ENCODE measurements at regions not wholly inside any gene's neighbourhood (a gene's known extent, or its start where the extent isn't known, plus 50 kb on each side); places are given as distances from the start of the nearest gene placed in this dataset.
"Not testable (repeated sequence)": the region's sequence is repeated elsewhere in the genome, so short reads cannot be mapped to it uniquely, and the experiment has no call there.

GRCh38 chr12:7581625-7582024 lies 78.0 kb upstream of the CD163 start:
- peaks cover 0 to 13% (median 0%) of the 10 kb centered on the region in 3 donors for H3K9me3 ChIP-seq
- TF ChIP-seq CTCF (IDR thresholded peaks at IDR 0.05), result no peak
- no peak for TF ChIP-seq POLR2AphosphoS5 (IDR thresholded peaks at IDR 0.05)
- no peak for TF ChIP-seq EP300 (IDR thresholded peaks at IDR 0.05)
- TF ChIP-seq POLR2A (IDR thresholded peaks at IDR 0.05), result no peak
- no peak overlapping the region for H3K27ac ChIP-seq
- H3K4me1 ChIP-seq, result no peaks in the 10 kb centered on the region
- H3K27me3 ChIP-seq, result peaks cover 5% of the 10 kb centered on the region
- no peak for ATAC-seq
- H3K36me3 ChIP-seq, result no peaks in the 10 kb centered on the region
- no peak overlapping the region for H3K4me3 ChIP-seq

GRCh38 chr12:7581046-7581445 lies 77.5 kb upstream of the CD163 start:
- 33 to 60% methylated on average over 1 to 2 of the region's 2 CpGs for WGBS, 2 donors (ENCODE audit: low coverage in 1 of 2)
- no peaks in the 10 kb centered on the region for H3K36me3 ChIP-seq
- TF ChIP-seq POLR2A (IDR thresholded peaks at IDR 0.05) (no peak), EP300 (IDR thresholded peaks at IDR 0.05) (no peak), CTCF (IDR thresholded peaks at IDR 0.05) (no peak), POLR2AphosphoS5 (IDR thresholded peaks at IDR 0.05) (no peak)
- H3K27me3 ChIP-seq, result peaks cover 5% of the 10 kb centered on the region
- H3K27ac ChIP-seq, result no peak overlapping the region
- H3K4me1 ChIP-seq, result no peaks in the 10 kb centered on the region
- peaks cover 0 to 13% (median 0%) of the 10 kb centered on the region in 3 donors for H3K9me3 ChIP-seq
- H3K4me3 ChIP-seq, result no peak overlapping the region
- no peak for ATAC-seq

- ATAC-seq, result peak; percentile 81
- Histone ChIP-seq H3K9me3 (no peaks in the 10 kb centered on the region), H3K4me3 (no peak overlapping the region), H3K36me3 (no peaks in the 10 kb centered on the region), H3K27me3 (no peaks in the 10 kb centered on the region), H3K27ac (no peak overlapping the region), H3K4me1 (no peaks in the 10 kb centered on the region)
- WGBS, 2 donors (ENCODE audit: low coverage in 1 of 2), result 20 to 25% methylated on average over 1 of the region's 1 CpG
- TF ChIP-seq EP300 (IDR thresholded peaks at IDR 0.05) (no peak), POLR2AphosphoS5 (IDR thresholded peaks at IDR 0.05) (peak; percentile 50)
Observed at GRCh38 chr12:7571257-7571656, 67.7 kb upstream of the CD163 start.

- no peaks in the 10 kb centered on the region for H3K9me3 ChIP-seq
- H3K27me3 ChIP-seq, result no peaks in the 10 kb centered on the region
- H3K27ac ChIP-seq, result peak overlapping the region in 2 of 4 donors; percentile 6 to 65
- TF ChIP-seq CTCF (IDR thresholded peaks at IDR 0.05) (no peak), EP300 (IDR thresholded peaks at IDR 0.05) (peak; percentile 28)
- H3K4me1 ChIP-seq, result no peaks in the 10 kb centered on the region
- no peak overlapping the region for H3K4me3 ChIP-seq
- ATAC-seq, result no peak
- WGBS, 2 donors (ENCODE audit: low coverage in 1 of 2), result 56 to 63% methylated on average over 3 of the region's 3 CpGs
- no peaks in the 10 kb centered on the region for H3K36me3 ChIP-seq
Observed at GRCh38 chr12:7557227-7557626, 53.6 kb upstream of the CD163 start.

GRCh38 chr12:7555752-7556151 lies 52.2 kb upstream of the CD163 start:
- no peaks in the 10 kb centered on the region for H3K4me1 ChIP-seq
- no peaks in the 10 kb centered on the region for H3K27me3 ChIP-seq
- H3K9me3 ChIP-seq, result no peaks in the 10 kb centered on the region
- ATAC-seq, result peak; percentile 69
- H3K4me3 ChIP-seq, result no peak overlapping the region
- H3K36me3 ChIP-seq, result no peaks in the 10 kb centered on the region
- TF ChIP-seq EP300 (IDR thresholded peaks at IDR 0.05), result no peak
- no peak for TF ChIP-seq CTCF (IDR thresholded peaks at IDR 0.05)
- TF ChIP-seq POLR2A (IDR thresholded peaks at IDR 0.05), result no peak
- peak; percentile 25 for TF ChIP-seq POLR2AphosphoS5 (IDR thresholded peaks at IDR 0.05)
- peak overlapping the region in 3 of 4 donors; percentile 6 to 65 (median 43) for H3K27ac ChIP-seq
- whole genome bisulfite sequencing, 2 donors (ENCODE audit: low coverage in 1 of 2), result 23 to 37% methylated on average over 3 of the region's 3 CpGs

GRCh38 chr12:7554831-7555230 lies 51.3 kb upstream of the CD163 start:
- 84 to 86% methylated on average over 2 to 5 of the region's 6 CpGs for WGBS, 2 donors (ENCODE audit: low coverage in 1 of 2)
- H3K4me3 ChIP-seq, result not testable (repeated sequence)

More at GRCh38 chr12:7554831-7555230, 51.3 kb upstream of the CD163 start:
- H3K36me3 ChIP-seq, ATAC-seq, H3K9me3 ChIP-seq, H3K27ac ChIP-seq, H3K27me3 ChIP-seq, H3K4me1 ChIP-seq: not testable (repeated sequence)
